SIG-M5 (cell line): ENCODE measurements at regions not wholly inside any gene's neighbourhood (a gene's known extent, or its start where the extent isn't known, plus 50 kb on each side); places are given as distances from the start of the nearest gene placed in this dataset.

Source experiments
- DNase-seq: peaks from one replicate; lab custom pipeline; 2025; lab: John Stamatoyannopoulos, UW

DNA sequence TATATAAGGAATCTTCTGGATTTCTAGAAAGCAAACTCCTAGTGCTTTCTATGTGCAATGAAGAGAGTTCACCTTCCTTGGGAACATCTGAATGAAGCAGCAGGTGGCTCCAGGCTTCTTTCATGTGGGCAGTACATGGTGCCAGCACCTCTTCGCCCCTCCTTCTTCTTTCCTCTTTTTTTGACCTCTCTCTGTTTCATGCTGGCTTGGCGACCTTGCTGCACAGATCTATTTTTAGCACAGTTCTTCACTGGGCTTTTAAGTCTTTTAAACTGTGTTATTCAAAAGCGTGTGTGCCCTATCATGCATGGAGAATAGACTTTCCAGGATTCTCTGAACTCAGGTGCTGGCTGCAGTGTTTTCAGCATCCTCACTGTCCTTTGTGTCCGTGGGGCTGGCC, 400.3 kb upstream of the PRKCQ start:
- DNase-seq, result no peak

DNA sequence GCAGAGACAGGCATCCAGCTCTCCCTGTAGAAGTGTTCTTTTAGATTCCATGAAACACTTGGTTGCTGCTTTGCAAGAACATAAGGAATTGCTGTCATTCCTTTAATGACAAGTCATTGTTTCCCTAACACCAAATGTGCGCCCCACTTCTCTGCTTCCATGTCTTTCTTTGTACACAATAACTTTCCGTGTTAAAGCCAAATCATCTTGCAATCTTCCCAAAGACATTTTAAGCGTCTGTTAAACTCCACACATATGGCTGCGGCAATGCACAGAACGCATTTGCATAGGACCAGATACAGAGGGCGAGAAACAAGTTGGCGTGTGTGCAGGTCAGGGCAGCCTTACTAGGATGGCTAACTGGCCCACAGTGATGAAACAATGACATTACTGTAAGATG, 399.3 kb upstream of the PRKCQ start:
- no peak for DNase-seq

DNA sequence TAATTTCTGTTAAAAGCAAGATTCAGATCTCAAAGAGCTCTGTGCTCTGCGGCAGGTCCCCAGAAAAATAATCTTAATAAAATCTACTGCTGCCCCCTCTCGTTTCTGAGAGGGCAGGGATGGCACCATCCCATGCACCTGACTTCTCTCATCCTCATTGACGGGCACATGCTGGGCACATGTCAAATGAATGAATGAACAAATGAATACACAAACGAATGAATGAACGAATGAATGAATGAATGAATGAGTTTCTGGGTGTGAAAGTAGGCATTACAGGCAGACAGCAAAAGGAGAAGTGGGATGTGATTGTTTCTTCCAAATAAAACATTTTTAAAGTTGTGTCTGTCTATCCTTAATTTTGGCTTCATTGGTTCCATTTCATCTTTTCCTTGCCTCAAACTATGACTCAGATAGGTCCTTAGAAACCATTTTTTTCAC, 398.1 kb upstream of the PRKCQ start:
- no peak for DNase-seq

DNA sequence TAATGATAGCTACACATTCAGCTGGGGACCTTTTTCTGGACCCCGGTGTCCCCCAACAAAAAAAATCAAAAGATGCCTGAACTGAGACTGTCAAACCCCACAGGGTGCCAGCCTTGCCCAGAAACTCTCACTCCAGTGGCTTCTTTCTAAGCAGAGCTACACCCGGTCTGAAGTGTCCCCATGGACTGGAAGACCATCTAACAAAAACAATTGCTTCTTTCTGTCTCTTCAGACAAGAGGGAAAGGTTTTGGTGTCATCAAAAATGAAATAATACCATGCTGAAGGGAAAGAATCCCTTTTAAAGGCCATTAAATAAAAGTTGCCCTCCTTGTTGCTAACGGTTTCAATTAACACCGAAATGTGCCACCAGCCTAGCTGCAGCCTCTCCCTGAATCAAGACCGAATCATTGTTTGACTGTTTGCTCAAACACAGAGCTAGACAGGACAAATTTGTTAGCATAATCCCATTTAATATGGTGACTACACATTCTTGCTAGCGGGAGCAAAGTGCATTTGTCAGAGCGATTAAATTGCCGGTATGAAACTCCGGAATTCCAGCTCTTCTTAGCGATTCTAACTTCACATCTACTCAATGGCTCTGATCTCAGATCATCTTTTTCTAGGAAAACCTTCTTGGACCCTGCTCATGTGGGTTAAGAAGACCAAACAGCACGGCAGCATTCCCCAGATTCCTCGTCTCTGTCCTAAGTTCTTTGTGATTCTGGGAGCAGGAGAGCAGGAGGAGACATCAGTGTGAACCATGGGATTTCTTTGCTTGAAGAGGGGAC, 397.5 kb upstream of the PRKCQ start:
- DNase-seq, result no peak

DNA sequence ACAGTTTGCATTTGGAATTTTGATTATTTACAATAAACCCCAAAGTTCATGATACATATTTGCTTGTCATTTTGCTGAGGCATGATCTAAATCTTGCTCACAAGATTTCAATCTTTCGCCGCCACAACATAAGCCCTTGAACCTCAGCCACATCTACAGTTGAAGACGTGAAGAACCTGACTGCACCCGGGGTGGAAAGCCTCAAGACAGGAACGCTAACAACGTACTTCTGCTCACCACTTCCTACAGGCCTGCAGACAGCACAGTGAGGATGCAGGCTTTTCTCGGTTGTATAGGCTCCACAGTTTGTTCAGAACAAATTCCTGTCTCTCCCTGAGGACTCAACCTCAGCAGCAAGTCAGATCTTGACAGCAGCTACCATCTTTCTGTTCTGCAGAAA, 393.8 kb upstream of the PRKCQ start:
- no peak for DNase-seq

DNA sequence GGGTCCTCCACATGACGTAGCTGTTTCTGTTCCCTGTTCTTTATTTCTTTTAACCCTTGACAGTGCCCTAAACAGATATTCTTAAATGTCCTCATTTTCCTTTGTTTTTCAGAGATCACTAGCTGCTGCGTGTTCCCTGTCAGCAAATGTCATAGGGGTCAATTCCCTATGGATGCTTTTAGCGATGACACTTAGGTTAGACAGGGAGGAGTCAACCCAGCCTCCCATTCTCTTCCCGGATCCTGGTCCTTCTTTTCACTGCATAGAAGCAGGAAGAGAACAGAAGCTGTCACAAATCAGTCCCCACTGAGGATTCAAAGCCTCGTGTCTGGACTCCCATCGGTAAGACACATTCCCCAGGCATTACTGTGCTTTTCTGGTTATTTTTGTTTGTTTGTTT, 392.1 kb upstream of the PRKCQ start:
- no peak for DNase-seq

DNA sequence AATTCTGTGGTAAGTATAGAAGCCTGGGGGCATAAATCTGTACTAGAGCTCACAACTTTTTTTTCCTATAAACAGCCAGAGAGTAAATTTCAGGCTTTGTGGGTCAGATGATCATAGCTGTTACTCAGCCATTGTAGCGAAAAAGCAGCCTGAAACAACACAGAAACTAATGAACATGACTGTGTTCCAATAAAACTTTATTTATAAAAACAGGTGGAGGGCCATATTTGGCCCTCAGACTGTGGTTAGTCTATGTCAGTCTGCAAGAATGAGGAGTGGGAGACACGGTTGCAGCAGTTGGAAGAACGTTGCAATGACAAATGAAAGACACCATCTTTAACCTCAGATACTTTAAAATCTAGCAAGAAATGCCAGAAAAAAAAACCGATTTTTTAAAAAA, 389.6 kb upstream of the PRKCQ start:
- no peak for DNase-seq

DNA sequence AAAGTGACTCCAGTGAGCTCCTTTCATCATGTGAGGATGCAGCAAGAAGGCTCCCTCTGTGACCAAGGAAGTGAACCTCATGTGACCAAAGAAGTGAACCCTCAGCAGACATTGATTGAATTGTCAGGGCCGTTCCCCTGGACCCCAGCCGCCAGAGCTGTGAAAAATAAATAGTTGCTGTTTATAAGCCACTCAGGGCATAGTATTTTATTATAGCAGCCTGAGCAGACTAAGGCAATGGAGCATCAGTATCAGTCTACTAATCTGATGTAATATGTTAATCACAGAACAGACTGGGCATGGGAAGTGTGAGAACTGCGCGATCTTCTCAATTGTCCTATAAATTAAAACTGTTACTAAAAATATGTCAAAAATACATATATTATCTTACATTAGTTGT, 384.5 kb upstream of the PRKCQ start:
- DNase-seq, result no peak

DNA sequence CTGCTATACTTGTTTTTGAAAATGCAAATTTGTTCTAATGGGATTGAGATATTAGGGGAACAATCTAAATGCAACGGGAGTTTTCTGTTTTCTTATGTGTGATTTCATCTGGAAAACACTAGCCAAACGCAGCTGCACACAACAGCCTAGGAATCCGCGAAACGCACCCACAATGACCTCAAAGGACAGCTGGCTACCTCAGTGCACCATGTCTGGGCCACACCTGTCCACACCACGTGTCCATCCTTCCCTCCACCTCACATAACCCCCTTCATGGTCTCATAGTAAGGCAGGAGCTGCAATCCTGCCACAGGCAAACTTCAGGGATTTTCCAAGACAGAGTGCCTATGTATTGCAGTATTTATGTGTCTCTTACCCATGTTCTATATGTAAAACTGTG, 382.5 kb upstream of the PRKCQ start:
- DNase-seq, result no peak

DNA sequence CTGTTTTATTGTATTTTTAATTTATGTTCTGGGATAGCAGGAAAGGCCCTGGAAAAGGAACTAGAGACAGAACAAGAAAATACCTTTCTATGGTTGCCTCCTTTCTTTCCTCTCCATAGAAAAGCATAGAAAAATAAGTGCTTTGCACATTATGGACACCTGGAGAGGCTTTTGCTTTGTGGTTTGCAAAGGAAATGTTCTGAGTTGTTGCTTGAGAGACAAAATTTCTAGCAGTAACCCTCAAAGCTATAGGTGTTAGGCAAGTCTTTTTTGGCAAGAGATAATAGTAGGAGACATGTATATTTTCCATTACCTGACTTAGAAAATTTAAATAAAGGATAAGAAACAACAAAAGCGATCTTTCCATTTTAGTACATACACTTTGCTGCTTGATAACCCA, 378.6 kb upstream of the PRKCQ start:
- DNase-seq, result no peak

DNA sequence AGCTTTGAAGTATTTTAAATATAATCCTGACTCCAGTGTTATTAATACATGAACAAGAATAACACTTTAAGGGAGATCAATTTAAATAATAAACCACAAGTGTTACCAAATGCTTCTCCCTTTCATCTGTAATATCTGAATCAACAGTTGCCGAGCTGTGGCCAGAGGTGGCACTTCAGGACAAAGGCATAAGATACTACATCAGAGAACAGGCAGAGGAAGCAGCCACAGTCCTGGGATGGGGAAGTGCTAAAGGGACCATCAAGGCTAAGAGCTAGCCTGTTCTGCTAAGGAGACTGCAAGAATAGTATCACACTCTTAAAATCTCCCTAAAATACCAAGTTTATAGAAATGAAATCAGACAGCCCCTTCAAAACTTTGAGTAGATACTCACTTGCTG, 378.2 kb upstream of the PRKCQ start:
- DNase-seq, result no peak

DNA sequence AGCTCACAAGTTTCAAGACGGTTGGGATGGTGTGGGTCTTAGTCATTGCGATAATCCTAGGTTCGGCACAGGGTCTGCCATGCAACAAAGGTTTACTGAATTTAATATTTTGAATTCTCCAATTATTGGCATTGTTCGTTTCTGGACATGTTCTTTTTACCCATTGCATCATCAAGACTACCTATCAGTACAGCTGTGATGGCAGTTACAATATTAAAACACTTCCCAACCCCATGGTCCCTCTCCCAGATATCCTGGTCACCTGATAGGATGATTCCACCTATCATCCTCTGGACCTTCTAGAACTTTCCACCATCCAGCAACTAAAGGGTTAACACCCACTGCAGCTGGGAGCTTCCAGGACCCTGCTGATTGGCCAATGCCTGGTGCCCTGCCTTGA, 377.8 kb upstream of the PRKCQ start:
- no peak for DNase-seq

DNA sequence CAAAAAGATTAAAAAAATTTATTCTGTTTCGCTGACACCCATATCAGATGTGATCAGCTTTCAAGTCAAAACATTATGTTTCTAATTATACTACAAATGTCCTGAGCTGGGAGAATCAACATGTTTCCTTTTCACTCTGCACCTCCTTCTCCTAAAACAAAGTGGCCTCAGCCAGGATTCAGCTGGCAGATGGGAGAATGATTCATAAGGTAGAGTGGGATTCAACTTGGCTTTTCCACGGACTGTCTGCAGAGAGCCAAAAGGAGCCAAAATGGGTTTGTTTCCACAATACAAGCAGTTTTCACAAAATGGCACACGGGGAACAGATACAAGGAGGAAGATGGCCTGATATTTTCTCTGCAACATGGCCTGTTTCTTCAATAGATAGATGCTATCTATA, 376.5 kb upstream of the PRKCQ start:
- DNase-seq, result no peak

DNA sequence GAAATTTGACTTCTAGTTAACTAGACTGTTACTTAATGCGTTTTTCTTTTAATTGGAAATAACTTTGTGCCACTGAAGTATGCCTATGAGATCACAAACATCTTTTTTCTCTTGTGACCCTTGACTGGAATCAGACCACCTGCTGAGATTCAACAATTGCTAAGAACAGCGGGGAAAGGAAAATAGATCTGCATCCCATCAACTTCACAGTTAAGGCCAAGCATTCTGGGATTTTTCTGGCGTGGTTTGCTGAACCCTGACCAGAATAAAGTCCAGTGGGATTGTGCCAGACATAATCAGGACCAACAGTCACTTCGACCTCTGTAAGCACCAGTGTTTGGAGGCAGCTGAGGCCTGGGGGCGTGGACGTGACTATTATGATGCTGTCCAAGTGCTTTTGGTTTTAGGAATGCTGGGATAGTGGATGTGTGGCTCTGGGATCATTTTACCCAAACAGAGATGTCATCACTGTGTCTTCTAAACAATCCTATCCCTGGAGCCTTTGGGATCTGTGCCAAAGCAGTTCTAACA, 373.3 kb upstream of the PRKCQ start:
- no peak for DNase-seq

DNA sequence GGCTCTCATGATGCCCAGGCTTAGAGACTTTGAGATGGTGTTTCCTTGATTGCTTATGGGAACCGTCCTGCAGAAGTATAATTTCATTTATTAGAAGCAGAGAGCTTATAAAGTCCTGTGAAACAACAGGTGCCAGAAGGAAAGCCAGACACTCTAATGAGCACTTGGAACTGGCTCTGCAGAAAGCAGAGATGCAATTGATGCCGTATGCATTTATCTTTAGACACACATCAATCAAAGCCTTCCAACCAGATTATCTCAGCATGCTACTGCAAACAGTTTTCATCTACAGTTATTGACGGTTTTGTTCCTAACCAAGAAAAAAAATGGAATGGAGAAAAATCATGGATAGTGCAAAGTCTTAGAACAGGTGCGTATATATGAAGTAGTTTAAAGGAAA, 371.7 kb upstream of the PRKCQ start:
- no peak for DNase-seq

DNA sequence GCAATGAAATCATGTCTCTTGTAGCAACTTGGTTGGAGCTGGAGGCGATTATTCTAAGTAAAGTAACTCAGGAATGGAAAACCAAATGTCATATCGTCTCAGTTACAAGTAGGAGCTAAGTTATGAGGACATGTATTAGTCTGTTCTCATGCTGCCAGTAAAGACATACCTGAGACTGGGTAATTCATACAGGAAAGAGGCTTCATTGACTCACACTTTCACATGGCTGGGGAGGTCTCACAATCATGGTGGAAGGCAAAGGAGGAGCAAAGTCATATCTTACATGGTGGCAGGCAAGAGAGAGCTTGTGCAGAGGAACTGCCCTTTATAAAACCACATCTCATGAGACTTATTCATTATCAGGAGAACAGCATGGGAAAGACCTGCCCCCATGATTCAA, 370.1 kb upstream of the PRKCQ start:
- no peak for DNase-seq

DNA sequence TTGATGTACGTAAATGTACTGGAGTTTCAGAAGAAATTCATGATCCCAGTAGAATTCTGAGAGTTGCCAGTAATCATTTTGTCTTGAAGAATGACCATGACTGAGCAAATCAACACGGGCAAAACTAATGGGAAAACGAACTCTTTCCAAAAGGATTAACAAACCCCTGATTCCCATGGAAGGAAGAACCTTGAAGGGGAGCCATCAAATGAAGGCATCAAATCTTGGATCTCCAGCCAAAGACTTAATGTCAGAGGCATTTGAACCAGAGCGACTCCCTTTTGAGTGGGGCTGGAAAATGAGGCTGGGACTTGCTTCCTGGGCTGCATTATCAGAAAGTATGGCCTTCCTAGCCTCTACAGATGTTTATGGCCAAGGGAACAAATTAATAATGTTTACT, 364.4 kb upstream of the PRKCQ start:
- DNase-seq, result no peak

DNA sequence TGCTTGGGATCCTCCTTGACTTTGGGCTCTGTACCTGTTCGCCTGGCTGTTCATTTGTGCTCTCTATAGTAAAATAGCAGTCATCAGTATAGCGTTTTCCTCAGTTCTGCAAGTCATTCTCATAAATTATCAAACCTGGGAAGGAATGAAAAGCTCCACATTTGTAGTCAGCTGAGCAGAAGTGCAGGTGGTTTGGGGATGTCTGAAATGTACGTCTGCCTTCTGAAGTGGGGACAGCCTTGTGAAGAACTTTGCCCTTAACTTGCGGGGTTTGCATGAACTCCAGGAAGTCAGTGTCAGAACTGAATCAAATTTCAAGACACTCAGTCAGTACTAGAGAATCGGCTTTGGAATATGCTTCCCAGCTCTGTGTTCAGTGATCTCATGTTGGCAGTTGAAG, 358.3 kb upstream of the PRKCQ start:
- DNase-seq, result no peak

DNA sequence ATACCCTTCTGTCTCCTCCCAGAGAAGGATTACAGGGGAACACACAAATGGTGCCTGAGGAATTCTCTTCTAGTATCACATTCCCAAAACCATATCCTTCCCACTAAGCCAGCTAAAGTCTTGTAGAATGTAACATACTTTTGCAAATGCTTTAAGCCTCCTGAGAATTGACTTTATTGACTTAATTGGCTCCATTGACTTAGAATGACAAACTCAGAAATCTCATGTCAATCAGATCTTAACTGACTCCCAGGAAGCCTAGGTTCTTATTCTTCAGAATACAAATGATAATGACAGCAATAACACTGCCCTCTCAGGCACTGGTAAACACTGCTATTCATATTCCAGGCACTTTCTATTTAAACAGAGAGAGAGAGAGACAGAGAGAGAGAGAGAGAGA, 356.9 kb upstream of the PRKCQ start:
- DNase-seq, result no peak

DNA sequence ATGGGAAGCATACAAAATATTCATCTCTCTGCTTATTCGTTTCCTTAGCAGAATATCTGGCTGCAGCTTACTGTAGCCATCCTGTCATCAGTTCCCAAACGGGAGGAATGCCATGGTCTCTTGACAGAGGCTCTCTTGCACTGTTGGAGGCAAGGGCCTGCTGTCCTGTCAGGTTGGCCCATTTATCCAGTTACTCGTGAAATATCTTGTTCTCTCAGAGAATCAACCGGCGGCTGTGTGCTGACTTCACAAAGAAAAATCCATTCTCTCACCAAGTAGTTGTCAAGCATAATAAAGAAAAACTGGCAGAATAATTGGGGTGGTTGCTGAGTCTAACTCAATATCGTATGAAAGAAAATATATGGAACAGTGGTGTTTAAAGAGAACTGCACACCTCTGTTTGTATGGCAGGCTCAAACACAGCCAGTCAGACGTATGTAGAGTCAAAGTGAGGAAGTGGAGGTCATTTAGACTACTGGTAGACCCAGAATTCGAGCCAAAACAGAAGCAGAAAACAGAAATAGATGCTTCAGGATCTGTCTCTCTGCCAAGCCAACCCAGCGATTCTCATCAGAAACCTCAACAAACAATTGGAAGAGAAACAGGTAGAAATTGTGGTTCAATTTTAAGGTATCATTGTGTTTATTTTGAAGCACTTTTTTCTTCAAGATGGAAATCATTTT, 349.2 kb upstream of the PRKCQ start:
- DNase-seq, result no peak

DNA sequence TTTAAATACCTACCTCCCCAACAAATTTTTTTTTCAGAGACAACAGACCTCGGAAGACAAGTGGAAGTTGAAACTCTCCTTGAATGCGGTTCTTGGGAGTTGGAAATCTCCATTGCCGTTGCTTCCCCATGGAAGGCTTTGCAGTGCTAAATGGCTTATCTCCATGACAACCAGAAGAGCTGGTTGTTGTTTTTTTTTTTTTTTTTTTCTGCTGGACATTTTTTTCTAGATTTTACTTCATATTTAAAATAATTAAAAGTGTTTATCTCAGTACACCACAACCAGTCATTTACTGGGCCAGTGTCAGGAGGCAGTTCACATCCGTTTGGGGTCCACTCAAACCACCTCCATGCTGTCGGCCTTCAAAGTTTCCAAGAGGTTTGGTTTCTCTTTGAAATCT, 348.5 kb upstream of the PRKCQ start:
- DNase-seq, result no peak

DNA sequence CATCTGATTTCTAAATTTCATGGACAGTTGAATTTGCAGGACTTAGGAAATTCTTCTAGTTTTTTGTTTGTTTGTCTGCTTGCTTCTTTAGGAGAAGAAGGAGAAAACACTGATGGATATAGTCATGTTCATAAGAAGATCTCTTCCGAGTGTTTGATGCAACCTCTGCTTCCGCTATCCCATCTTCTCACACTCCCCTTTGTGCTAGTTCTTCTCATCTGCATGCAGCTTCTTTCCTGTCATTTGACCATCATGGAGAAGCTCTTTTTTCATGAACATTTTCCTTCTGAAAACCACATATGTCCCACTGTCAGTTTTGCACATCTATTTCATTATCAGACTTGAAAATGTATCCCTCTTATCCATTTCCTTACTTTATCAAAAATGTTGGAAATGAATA, 346.9 kb upstream of the PRKCQ start:
- DNase-seq, result no peak

DNA sequence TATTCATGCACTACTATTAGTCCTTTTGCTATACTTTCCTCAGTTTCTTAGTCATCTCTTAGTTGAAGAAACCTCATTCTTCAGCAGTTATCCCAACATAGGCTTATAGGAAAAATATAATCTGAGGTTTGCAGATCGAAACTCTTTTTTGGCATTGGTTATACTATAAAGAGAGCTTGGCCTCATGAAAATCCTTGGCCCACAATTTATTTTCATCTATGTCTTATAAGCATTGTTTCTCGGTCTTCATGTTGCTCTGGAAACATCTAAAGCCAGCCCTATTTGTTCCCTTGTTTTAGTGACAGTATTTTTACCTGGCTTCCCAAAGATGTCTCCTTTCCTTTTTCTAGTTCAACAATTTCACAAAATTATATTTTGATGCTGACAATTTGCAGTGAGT, 345.1 kb upstream of the PRKCQ start:
- no peak for DNase-seq

DNA sequence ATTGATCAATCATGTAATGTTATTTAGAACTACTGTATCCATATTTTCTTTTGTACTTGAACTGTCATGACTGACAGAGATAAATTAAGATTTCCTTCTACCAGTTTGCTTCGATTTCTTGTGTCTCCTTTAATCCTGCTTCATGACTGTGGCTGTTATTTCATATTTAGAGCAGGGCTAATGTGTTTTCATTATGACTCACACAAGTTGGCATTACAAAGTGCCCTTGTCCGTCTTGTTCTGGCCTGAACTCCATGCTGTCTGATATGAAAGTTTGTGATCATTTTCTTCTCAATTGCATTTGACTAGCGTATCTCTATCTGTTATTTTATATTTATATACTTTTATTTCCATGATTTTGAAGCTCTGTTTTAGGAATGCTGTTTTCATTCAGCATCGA, 344.1 kb upstream of the PRKCQ start:
- DNase-seq, result no peak
